NCI-H2029 (cell line): ENCODE measurements at regions not wholly inside any gene's neighbourhood (a gene's known extent, or its start where the extent isn't known, plus 50 kb on each side); places are given as distances from the start of the nearest gene placed in this dataset.
"Not testable (repeated sequence)": the region's sequence is repeated elsewhere in the genome, so short reads cannot be mapped to it uniquely, and the experiment has no call there.

Experiments
- DNase-seq: peaks from one replicate; lab custom pipeline; 2025; lab: John Stamatoyannopoulos, UW

GRCh38 chr3:88955274-88955673 lies 152.1 kb upstream of the EPHA3 start:
- DNase-seq = no peak

- no peak for DNase-seq
Measured at GRCh38 chr3:88957711-88958439, 149.5 kb upstream of the EPHA3 start.

GRCh38 chr3:88960019-88960418 lies 147.4 kb upstream of the EPHA3 start:
- DNase-seq = no peak

GRCh38 chr3:88963003-88963402 lies 144.4 kb upstream of the EPHA3 start:
- DNase-seq = no peak

- no peak for DNase-seq
Measured at GRCh38 chr3:88979760-88980159, 127.7 kb upstream of the EPHA3 start.

- DNase-seq = no peak
Measured at GRCh38 chr3:88983458-88983857, 124.0 kb upstream of the EPHA3 start.

- DNase-seq = no peak
Measured at GRCh38 chr3:88984256-88984655, 123.2 kb upstream of the EPHA3 start.

GRCh38 chr3:88984832-88985231 lies 122.6 kb upstream of the EPHA3 start:
- no peak for DNase-seq

- DNase-seq = no peak
Measured at GRCh38 chr3:88985491-88985890, 121.9 kb upstream of the EPHA3 start.

GRCh38 chr3:88986834-88987233 lies 120.6 kb upstream of the EPHA3 start:
- no peak for DNase-seq

GRCh38 chr3:88987776-88988175 lies 119.6 kb upstream of the EPHA3 start:
- no peak for DNase-seq

GRCh38 chr3:88988906-88989305 lies 118.5 kb upstream of the EPHA3 start:
- DNase-seq = no peak

GRCh38 chr3:88991496-88991895 lies 115.9 kb upstream of the EPHA3 start:
- no peak for DNase-seq

- no peak for DNase-seq
Measured at GRCh38 chr3:88996691-88997090, 110.7 kb upstream of the EPHA3 start.

- DNase-seq = no peak
Measured at GRCh38 chr3:88997260-88997659, 110.2 kb upstream of the EPHA3 start.

- DNase-seq = no peak
Measured at GRCh38 chr3:89000886-89001285, 106.5 kb upstream of the EPHA3 start.

GRCh38 chr3:89002191-89002590 lies 105.2 kb upstream of the EPHA3 start:
- DNase-seq = no peak

- no peak for DNase-seq
Measured at GRCh38 chr3:89013536-89013935, 93.9 kb upstream of the EPHA3 start.

GRCh38 chr3:89017531-89017930 lies 89.9 kb upstream of the EPHA3 start:
- DNase-seq = no peak

GRCh38 chr3:89025185-89025584 lies 82.2 kb upstream of the EPHA3 start:
- DNase-seq = no peak

- DNase-seq = no peak
Measured at GRCh38 chr3:89032346-89033013, 74.9 kb upstream of the EPHA3 start.

- DNase-seq = not testable (repeated sequence)
Measured at GRCh38 chr3:89034723-89035122, 72.7 kb upstream of the EPHA3 start.

- no peak for DNase-seq
Measured at GRCh38 chr3:89038869-89039268, 68.6 kb upstream of the EPHA3 start.
